HG02798 (cell line): ENCODE measurements at regions not wholly inside any gene's neighbourhood (a gene's known extent, or its start where the extent isn't known, plus 50 kb on each side); places are given as distances from the start of the nearest gene placed in this dataset.

Source experiments
- ATAC-seq: cut with Tn5 transposase; IDR thresholded peaks from one replicate; pipeline ENCODE4 v1.9.1; 2021; ENCODE audit warnings: mild to moderate bottlenecking; ENCODE audit not compliant: unreplicated experiment, poor library complexity

- ATAC-seq = no peak
Measured at GRCh38 chr15:62431008-62431797, 266.1 kb upstream of the C2CD4B start.

- ATAC-seq = no peak
Measured at GRCh38 chr15:62431817-62432216, 266.7 kb upstream of the C2CD4B start.

- ATAC-seq = no peak
Measured at GRCh38 chr15:62432702-62433398, 267.8 kb upstream of the C2CD4B start.

GRCh38 chr15:62436235-62436634 lies 271.1 kb upstream of the C2CD4B start:
- no peak for ATAC-seq

GRCh38 chr15:62437753-62438152 lies 272.7 kb upstream of the C2CD4B start:
- ATAC-seq = no peak

GRCh38 chr15:62439543-62440016 lies 274.5 kb upstream of the C2CD4B start:
- ATAC-seq = no peak

GRCh38 chr15:62440362-62441105 lies 275.4 kb upstream of the C2CD4B start:
- no peak for ATAC-seq

GRCh38 chr15:62444104-62445022 lies 279.3 kb upstream of the C2CD4B start:
- ATAC-seq = no peak

GRCh38 chr15:62445244-62445643 lies 280.2 kb upstream of the C2CD4B start:
- no peak for ATAC-seq

GRCh38 chr15:62446984-62447383 lies 281.9 kb upstream of the C2CD4B start:
- ATAC-seq = no peak

GRCh38 chr15:62447742-62448141 lies 282.7 kb upstream of the C2CD4B start:
- ATAC-seq = no peak

- no peak for ATAC-seq
Measured at GRCh38 chr15:62449638-62450037, 284.6 kb upstream of the C2CD4B start.

GRCh38 chr15:62450061-62450460 lies 285.0 kb upstream of the C2CD4B start:
- no peak for ATAC-seq

GRCh38 chr15:62452026-62452425 lies 286.9 kb upstream of the C2CD4B start:
- no peak for ATAC-seq

- ATAC-seq = no peak
Measured at GRCh38 chr15:62452667-62453066, 287.6 kb upstream of the C2CD4B start.

GRCh38 chr15:62453375-62453774 lies 288.3 kb upstream of the C2CD4B start:
- no peak for ATAC-seq

GRCh38 chr15:62453981-62454380 lies 288.9 kb upstream of the C2CD4B start:
- no peak for ATAC-seq

GRCh38 chr15:62454567-62455172 lies 289.6 kb upstream of the C2CD4B start:
- ATAC-seq = no peak

GRCh38 chr15:62455441-62455921 lies 290.4 kb upstream of the C2CD4B start:
- ATAC-seq = no peak
